ENCODE measurements at regions not wholly inside any gene's neighbourhood (a gene's known extent, or its start where the extent isn't known, plus 50 kb on each side); places are given as distances from the start of the nearest gene placed in this dataset.

GRCh38 chr4:187715466-187715865 lies 280.1 kb upstream of the ZFP42 start:
- TF ChIP-seq, protein P1, sequence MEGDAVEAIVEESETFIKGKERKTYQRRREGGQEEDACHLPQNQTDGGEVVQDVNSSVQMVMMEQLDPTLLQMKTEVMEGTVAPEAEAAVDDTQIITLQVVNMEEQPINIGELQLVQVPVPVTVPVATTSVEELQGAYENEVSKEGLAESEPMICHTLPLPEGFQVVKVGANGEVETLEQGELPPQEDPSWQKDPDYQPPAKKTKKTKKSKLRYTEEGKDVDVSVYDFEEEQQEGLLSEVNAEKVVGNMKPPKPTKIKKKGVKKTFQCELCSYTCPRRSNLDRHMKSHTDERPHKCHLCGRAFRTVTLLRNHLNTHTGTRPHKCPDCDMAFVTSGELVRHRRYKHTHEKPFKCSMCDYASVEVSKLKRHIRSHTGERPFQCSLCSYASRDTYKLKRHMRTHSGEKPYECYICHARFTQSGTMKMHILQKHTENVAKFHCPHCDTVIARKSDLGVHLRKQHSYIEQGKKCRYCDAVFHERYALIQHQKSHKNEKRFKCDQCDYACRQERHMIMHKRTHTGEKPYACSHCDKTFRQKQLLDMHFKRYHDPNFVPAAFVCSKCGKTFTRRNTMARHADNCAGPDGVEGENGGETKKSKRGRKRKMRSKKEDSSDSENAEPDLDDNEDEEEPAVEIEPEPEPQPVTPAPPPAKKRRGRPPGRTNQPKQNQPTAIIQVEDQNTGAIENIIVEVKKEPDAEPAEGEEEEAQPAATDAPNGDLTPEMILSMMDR (optimal IDR thresholded peaks at IDR 0.05 in 1 of 3, IDR thresholded peaks at IDR 0.05 in 1 of 3, conservative IDR thresholded peaks at IDR 0.05 in 1 of 3; ENCODE audit: extremely low read depth in 1 of 3, insufficient read depth in 2 of 3, low read length in 3 of 3) = no peak
- TF ChIP-seq EZH2 (IDR thresholded peaks at IDR 0.05; ENCODE audit: low read length) = no peak
